ENCODE measurements at regions not wholly inside any gene's neighbourhood (a gene's known extent, or its start where the extent isn't known, plus 50 kb on each side); places are given as distances from the start of the nearest gene placed in this dataset.

DNA sequence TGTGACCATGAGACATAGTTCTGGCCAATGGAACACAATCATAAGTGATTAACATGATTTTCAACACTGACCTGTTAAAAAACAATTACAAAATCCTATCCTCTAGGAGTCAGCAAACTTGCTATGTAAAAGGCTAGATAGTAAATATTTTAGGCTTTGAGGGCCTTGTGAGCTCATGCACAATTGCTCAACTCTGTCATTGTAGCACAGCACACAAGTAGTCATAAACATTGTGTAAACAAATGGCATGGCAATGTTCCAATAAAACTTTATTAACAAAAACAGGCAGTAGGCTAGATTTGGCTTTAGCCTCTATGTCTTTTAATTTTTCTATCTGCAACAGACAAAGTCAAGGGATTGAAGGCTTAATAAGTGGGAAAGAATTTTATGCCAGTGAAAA is 350.7 kb downstream of the C12orf50 start:
- no peak for TF ChIP-seq TCF7L2 (IDR thresholded peaks at IDR 0.05; ENCODE audit: borderline replicate concordance, low read depth, low read length)
- no peak for TF ChIP-seq ZNF302 (tag by site-specific recombination; IDR thresholded peaks at IDR 0.05; ENCODE audit: low read depth)
- TF ChIP-seq, protein P1, sequence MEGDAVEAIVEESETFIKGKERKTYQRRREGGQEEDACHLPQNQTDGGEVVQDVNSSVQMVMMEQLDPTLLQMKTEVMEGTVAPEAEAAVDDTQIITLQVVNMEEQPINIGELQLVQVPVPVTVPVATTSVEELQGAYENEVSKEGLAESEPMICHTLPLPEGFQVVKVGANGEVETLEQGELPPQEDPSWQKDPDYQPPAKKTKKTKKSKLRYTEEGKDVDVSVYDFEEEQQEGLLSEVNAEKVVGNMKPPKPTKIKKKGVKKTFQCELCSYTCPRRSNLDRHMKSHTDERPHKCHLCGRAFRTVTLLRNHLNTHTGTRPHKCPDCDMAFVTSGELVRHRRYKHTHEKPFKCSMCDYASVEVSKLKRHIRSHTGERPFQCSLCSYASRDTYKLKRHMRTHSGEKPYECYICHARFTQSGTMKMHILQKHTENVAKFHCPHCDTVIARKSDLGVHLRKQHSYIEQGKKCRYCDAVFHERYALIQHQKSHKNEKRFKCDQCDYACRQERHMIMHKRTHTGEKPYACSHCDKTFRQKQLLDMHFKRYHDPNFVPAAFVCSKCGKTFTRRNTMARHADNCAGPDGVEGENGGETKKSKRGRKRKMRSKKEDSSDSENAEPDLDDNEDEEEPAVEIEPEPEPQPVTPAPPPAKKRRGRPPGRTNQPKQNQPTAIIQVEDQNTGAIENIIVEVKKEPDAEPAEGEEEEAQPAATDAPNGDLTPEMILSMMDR (tag by site-specific recombination; IDR thresholded peaks at IDR 0.05) = no peak
- TF ChIP-seq ZNF785 (tag by site-specific recombination; IDR thresholded peaks at IDR 0.05) = no peak
- TF ChIP-seq, protein P2, sequence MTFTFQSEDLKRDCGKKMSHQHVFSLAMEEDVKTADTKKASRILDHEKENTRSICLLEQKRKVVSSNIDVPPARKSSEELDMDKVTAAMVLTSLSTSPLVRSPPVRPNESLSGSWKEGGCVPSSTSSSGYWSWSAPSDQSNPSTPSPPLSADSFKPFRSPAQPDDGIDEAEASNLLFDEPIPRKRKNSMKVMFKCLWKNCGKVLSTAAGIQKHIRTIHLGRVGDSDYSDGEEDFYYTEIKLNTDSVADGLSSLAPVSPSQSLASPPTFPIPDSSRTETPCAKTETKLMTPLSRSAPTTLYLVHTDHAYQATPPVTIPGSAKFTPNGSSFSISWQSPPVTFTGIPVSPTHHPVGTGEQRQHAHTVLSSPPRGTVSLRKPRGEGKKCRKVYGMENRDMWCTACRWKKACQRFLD (tag by site-specific recombination; IDR thresholded peaks at IDR 0.05) = no peak
- no peak for TF ChIP-seq ZNF660 (tag by site-specific recombination; IDR thresholded peaks at IDR 0.05)
- TF ChIP-seq ZNF121 (tag by site-specific recombination; IDR thresholded peaks at IDR 0.05) = no peak
- TF ChIP-seq REPIN1 (tag by site-specific recombination; IDR thresholded peaks at IDR 0.05; ENCODE audit: low read depth) = no peak
- TF ChIP-seq KLF1 (tag by site-specific recombination; IDR thresholded peaks at IDR 0.05) = no peak
- TF ChIP-seq ZNF560 (tag by site-specific recombination; IDR thresholded peaks at IDR 0.05; ENCODE audit: borderline replicate concordance) = no peak
- no peak for TF ChIP-seq SCRT1 (tag by site-specific recombination; IDR thresholded peaks at IDR 0.05; ENCODE audit: borderline replicate concordance)
